HEK293T (cell line): ENCODE measurements at regions not wholly inside any gene's neighbourhood (a gene's known extent, or its start where the extent isn't known, plus 50 kb on each side); places are given as distances from the start of the nearest gene placed in this dataset.

Experiments
- BHLHE40 ChIP-seq: fragments of 450-650 bp; IDR thresholded peaks from 2 replicates; pipeline ENCODE4 v1.6.1; 2016; ENCODE audit warnings: mild to moderate bottlenecking, moderate library complexity, borderline replicate concordance
- FOXM1 ChIP-seq: fragments of 450-650 bp; IDR thresholded peaks from 2 replicates; pipeline ENCODE4 v1.6.1; 2017; ENCODE audit warnings: mild to moderate bottlenecking, borderline replicate concordance
- NFRKB ChIP-seq: fragments of 450-650 bp; IDR thresholded peaks from 2 replicates; pipeline ENCODE4 v1.6.1; 2016; ENCODE audit warnings: mild to moderate bottlenecking, moderate library complexity

DNA sequence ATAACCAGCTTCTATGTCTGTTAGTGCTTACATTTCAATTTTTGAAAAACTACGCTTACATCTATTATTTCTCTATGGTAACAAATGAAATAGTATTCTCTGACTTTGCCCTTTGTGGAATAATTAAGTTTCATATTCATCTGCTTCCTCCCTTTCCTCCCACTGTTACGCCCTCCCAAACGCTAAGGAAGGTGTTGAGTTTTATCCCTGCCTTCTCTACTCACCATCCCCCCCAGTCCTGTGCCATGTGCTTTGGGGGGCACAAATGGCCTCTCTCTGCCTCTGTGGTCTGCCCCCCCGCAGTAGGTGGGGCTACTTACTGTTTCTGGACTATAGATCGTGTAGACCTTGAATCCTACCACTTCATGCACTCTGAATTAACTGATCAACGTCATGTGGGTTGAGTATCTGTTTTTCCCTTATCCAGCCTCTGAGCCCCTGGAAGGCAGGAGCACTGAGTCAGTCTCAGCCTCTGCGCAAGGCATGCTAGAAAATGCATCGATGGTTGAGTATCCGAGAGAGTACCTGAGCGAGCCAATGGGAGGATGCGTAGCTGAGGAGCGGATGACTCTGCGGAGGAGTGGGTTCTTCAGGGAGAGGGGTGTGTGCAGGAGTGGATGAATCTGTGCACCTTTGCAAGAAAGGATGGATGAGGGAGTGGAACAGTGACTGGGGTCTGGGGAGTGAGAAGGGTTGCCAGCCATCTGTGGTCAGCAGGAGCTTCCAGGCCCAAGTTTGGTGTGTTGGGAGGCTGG, 114.5 kb upstream of the RTL1 start:
- no peak for TF ChIP-seq BHLHE40
- TF ChIP-seq FOXM1: no peak
- TF ChIP-seq NFRKB: no peak
